ENCODE measurements at regions not wholly inside any gene's neighbourhood (a gene's known extent, or its start where the extent isn't known, plus 50 kb on each side); places are given as distances from the start of the nearest gene placed in this dataset.

DNA sequence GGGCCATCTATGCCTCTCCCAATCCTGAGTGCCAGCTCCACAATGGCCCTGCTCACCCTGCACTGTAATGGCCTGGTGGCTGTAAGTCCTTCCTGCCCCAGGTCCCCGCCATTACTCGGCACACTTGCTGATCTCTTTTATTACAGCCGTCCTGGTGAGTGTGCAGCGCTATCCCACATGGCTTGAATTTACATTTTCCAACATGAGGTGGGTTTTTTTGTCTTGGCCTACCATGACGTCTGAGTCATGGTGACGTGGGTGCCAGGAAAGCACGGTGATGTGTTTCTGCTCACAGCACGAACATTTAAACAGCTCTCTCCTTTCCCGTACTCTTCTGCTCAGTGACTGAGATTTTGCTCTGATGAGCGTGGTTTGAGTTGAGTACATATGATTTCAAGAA, 55.2 kb upstream of the FOXF1 start:
- no peak for DNase-seq (ENCODE audit: extremely low read depth, insufficient read length)
- peaks cover 2% of the 10 kb centered on the region for H3K27me3 ChIP-seq (replicated peaks; ENCODE audit: control insufficient read depth, insufficient read depth, low read length)
- H3K4me3 ChIP-seq (replicated peaks; ENCODE audit: low read depth, low read length) = no peak overlapping the region
- TF ChIP-seq, protein P1, sequence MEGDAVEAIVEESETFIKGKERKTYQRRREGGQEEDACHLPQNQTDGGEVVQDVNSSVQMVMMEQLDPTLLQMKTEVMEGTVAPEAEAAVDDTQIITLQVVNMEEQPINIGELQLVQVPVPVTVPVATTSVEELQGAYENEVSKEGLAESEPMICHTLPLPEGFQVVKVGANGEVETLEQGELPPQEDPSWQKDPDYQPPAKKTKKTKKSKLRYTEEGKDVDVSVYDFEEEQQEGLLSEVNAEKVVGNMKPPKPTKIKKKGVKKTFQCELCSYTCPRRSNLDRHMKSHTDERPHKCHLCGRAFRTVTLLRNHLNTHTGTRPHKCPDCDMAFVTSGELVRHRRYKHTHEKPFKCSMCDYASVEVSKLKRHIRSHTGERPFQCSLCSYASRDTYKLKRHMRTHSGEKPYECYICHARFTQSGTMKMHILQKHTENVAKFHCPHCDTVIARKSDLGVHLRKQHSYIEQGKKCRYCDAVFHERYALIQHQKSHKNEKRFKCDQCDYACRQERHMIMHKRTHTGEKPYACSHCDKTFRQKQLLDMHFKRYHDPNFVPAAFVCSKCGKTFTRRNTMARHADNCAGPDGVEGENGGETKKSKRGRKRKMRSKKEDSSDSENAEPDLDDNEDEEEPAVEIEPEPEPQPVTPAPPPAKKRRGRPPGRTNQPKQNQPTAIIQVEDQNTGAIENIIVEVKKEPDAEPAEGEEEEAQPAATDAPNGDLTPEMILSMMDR (IDR thresholded peaks at IDR 0.05; ENCODE audit: insufficient read depth, low read length, poor library complexity, severe bottlenecking) = no peak
- H3K36me3 ChIP-seq (ENCODE audit: control insufficient read depth, insufficient read depth, low read length) = no peaks in the 10 kb centered on the region

DNA sequence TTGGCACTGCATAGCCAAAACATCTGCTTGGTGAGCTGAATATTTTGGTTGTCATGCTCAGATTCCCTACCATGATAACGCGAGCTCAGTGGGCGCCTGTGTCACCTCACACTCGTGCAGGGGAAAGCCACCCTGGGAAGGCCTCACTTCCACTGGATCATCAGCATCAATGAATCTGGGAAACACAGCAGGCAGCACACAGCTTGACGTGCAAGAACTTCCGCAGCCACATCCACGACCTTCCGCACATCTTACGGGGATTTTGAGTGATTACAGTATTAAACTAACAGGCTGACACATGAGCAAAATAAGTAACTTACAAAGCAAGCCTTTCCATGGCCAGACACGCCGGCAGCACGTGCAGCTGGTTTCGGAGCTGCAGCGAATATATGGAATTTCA, 54.7 kb upstream of the FOXF1 start:
- H3K4me3 ChIP-seq (replicated peaks; ENCODE audit: low read depth, low read length) = no peak overlapping the region
- H3K36me3 ChIP-seq (ENCODE audit: control insufficient read depth, insufficient read depth, low read length) = no peaks in the 10 kb centered on the region
- no peak for DNase-seq (ENCODE audit: extremely low read depth, insufficient read length)
- H3K27me3 ChIP-seq (replicated peaks; ENCODE audit: control insufficient read depth, insufficient read depth, low read length) = peaks cover 2% of the 10 kb centered on the region
- TF ChIP-seq, protein P1 (IDR thresholded peaks at IDR 0.05; ENCODE audit: insufficient read depth, low read length, poor library complexity, severe bottlenecking) = no peak

DNA sequence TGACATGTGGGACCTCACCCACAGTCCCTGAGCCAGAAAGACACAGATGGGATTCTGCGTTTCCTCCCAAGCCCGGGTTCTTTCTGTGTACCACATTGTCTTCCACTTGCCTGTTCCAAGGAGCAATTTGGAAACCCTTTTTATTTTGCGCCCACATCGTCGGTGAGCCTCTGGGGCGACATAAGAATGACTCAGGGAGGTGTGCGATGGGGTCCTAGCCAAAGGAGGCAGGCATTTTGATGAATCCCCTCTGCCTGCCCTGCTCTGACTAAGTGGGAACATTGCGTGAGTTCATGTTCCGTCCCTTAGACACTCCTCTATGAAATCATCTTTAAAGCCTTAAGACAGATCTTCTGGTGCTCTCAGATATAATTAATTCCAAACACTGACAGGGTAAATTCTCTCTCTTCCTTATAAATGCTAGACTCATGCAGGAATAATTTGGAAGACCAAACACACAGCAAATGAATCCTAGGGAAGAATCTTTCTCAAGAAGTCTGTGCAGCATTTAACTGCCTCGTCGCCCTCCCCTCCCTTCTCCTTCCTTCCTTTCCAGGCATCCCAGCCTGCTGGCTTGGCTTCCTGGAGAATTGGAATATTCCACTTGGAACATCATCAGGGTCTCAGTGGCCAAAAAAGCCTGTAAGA, 52.7 kb upstream of the FOXF1 start:
- TF ChIP-seq, protein P1 (IDR thresholded peaks at IDR 0.05; ENCODE audit: insufficient read depth, low read length, poor library complexity, severe bottlenecking) = no peak
- Histone ChIP-seq H3K36me3 (ENCODE audit: control insufficient read depth, insufficient read depth, low read length) (no peaks in the 10 kb centered on the region), H3K27me3 (replicated peaks; ENCODE audit: control insufficient read depth, insufficient read depth, low read length) (no peaks in the 10 kb centered on the region; the same call in none of the 2 replicates), H3K4me3 (replicated peaks; ENCODE audit: low read depth, low read length) (no peak overlapping the region)
- no peak for DNase-seq (ENCODE audit: extremely low read depth, insufficient read length)

DNA sequence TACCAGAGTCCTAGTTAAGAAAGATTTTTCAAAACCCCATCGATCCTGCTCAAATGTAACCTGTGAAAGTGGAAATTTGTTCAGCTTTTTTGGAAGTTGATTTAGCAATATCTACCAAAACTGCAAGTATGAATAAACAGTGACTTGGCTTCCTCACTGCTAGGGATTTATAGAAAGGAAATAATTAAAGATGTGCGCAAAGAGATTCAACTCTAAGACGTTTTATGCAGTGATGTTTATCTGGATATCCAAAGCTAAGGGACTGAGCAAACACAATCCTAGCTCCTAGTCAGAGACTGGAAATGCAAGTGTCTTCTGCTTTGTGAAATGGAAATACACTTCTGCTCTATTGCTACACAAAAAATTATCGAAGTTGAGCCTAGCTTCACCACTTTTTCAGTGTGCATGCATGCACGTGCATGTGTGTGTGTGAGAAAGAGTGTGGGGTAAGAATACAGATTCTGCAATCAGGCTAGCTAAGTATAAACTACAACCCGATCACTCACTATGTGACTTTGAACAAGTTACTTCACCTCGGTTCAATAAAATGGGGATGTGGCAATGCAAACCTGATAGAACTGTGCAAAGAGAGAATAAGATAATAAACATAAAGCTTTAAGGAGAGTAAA, 52.1 kb upstream of the FOXF1 start:
- no peak overlapping the region for H3K4me3 ChIP-seq (replicated peaks; ENCODE audit: low read depth, low read length)
- no peaks in the 10 kb centered on the region; the same call in none of the 2 replicates for H3K27me3 ChIP-seq (replicated peaks; ENCODE audit: control insufficient read depth, insufficient read depth, low read length)
- no peaks in the 10 kb centered on the region for H3K36me3 ChIP-seq (ENCODE audit: control insufficient read depth, insufficient read depth, low read length)
- DNase-seq (ENCODE audit: extremely low read depth, insufficient read length) = no peak
- TF ChIP-seq, protein P1 (IDR thresholded peaks at IDR 0.05; ENCODE audit: insufficient read depth, low read length, poor library complexity, severe bottlenecking) = no peak

DNA sequence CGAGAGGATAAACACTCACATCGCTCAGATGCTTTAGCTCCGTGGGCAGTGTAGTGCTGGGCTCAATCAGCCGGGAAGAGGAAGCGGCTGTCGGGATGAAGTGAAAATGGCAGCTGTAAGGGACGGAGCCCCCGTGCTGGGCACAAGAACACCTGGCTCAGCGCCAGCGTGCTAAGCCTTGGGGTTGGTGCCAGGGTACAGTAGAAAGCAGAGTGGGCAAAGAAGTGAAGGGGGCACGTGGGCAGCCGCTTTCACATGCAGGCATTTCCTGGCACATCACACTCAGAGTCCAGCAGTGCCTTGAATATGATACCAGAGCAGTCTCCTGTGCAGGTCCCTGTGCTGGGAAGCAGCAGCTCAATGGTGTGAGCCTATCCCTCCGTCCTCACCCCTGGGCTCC, 51.1 kb upstream of the FOXF1 start:
- TF ChIP-seq, protein P1 (IDR thresholded peaks at IDR 0.05; ENCODE audit: insufficient read depth, low read length, poor library complexity, severe bottlenecking) = no peak
- Histone ChIP-seq H3K4me3 (replicated peaks; ENCODE audit: low read depth, low read length) (no peak overlapping the region), H3K27me3 (replicated peaks; ENCODE audit: control insufficient read depth, insufficient read depth, low read length) (no peaks in the 10 kb centered on the region; the same call in none of the 2 replicates), H3K36me3 (ENCODE audit: control insufficient read depth, insufficient read depth, low read length) (no peaks in the 10 kb centered on the region)
- DNase-seq (ENCODE audit: extremely low read depth, insufficient read length) = no peak

Data from GM06990 (cell line).